Type B pancreatic cell (in vitro differentiated cells): ENCODE measurements at regions not wholly inside any gene's neighbourhood (a gene's known extent, or its start where the extent isn't known, plus 50 kb on each side); places are given as distances from the start of the nearest gene placed in this dataset.

Experiments used
- DNase-seq: peaks from one replicate; pipeline ENCODE4 v3.0.0; 2021; ENCODE audit warnings: mixed read lengths; ENCODE audit not compliant: unreplicated experiment; ENCODE audit errors: extremely low spot score
- H3K27ac Mint-ChIP-seq: 2 replicates; pipeline ENCODE4 v1.8.0; 2021; ENCODE audit warnings: mild to moderate bottlenecking, mixed read lengths
- H3K27me3 Mint-ChIP-seq: 2 replicates; pipeline ENCODE4 v1.8.0; 2021; ENCODE audit warnings: mixed read lengths
- H3K36me3 Mint-ChIP-seq: 2 replicates; pipeline ENCODE4 v1.8.0; 2021; ENCODE audit warnings: mixed read lengths
- H3K4me1 Mint-ChIP-seq: one replicate; pipeline ENCODE4 v1.8.0; 2021; ENCODE audit warnings: mixed read lengths; ENCODE audit not compliant: unreplicated experiment
- H3K4me3 Mint-ChIP-seq: 2 replicates; pipeline ENCODE4 v1.8.0; 2021; ENCODE audit warnings: mild to moderate bottlenecking, mixed read lengths
- H3K9me3 Mint-ChIP-seq: 2 replicates; pipeline ENCODE4 v1.8.0; 2021; ENCODE audit warnings: mixed read lengths
- TF ChIP-seq, protein P1 (sequence below): fragments of 200-600 bp; sonication (generic); conservative IDR thresholded peaks from 2 replicates; pipeline ENCODE4 v1.5.0; 2021; ENCODE audit warnings: antibody characterized with exemption, mild to moderate bottlenecking

DNA sequence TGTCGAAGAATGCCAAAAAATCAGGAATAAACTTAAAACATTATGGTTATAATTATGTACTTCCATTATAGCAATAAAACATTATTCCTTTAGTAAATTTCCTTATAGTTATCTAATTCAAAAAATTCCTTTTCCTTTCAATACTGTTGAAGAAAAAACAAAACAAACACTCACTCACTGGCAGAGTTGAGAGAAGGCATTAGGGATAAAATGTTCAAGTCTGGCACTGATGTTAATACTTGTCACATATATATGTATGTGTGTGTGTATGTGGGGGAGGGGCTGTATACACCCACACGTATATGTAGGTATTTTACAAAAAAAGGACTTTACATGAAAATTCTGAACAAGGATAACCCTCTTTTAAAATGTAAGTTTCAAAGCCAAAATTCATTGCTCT is 150.2 kb upstream of the MEOX2 start:
- peaks cover 2% of the 10 kb centered on the region for H3K27me3 Mint-ChIP-seq
- TF ChIP-seq, protein P1, sequence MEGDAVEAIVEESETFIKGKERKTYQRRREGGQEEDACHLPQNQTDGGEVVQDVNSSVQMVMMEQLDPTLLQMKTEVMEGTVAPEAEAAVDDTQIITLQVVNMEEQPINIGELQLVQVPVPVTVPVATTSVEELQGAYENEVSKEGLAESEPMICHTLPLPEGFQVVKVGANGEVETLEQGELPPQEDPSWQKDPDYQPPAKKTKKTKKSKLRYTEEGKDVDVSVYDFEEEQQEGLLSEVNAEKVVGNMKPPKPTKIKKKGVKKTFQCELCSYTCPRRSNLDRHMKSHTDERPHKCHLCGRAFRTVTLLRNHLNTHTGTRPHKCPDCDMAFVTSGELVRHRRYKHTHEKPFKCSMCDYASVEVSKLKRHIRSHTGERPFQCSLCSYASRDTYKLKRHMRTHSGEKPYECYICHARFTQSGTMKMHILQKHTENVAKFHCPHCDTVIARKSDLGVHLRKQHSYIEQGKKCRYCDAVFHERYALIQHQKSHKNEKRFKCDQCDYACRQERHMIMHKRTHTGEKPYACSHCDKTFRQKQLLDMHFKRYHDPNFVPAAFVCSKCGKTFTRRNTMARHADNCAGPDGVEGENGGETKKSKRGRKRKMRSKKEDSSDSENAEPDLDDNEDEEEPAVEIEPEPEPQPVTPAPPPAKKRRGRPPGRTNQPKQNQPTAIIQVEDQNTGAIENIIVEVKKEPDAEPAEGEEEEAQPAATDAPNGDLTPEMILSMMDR = no peak
- H3K4me1 Mint-ChIP-seq = peaks cover 21% of the 10 kb centered on the region
- no peaks in the 10 kb centered on the region for H3K9me3 Mint-ChIP-seq
- no peak overlapping the region for H3K27ac Mint-ChIP-seq
- no peak for DNase-seq
- H3K4me3 Mint-ChIP-seq = no peak overlapping the region
- no peaks in the 10 kb centered on the region for H3K36me3 Mint-ChIP-seq

DNA sequence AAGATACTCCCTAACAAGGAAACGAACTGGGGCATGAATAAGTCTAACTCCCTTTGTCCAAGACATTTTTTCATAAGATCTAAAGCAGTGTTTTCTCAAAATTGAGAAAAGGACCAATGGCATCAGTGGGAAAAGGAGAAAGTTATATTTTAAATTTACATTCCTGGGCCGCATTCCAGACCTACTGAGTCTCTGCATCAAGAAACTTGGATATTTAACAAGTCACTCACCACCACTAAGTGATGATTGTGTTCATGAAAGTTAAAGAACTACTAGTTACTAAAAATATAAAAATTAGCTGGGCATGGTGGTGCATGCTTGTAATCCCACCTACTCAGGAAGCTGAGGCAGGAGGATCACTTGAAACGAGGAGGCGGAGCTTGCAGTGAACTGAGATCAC is 149.6 kb upstream of the MEOX2 start:
- TF ChIP-seq, protein P1 = no peak
- Mint-ChIP-seq H3K27ac (no peak overlapping the region), H3K27me3 (peaks cover 4% of the 10 kb centered on the region), H3K9me3 (no peaks in the 10 kb centered on the region), H3K4me1 (peaks cover 21% of the 10 kb centered on the region), H3K36me3 (no peaks in the 10 kb centered on the region), H3K4me3 (no peak overlapping the region)
- no peak for DNase-seq

DNA sequence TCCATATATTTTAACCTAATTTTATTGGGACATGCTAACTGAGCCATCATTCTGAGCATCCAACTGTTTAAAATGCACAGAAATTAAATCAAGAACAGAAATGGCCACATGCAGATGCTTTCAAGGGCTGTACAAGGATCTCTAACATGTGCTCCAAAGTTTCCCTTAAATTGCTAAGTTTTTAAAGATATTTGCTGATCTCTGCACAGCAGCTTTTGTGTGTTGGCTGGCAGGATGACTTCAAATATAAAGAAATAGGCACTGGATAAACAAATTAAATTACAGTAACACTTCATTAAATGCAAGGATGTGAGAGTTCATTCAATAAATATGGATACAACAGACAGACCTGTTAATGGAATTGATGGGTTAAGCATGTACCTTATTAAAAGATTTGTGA is 148.0 kb upstream of the MEOX2 start:
- TF ChIP-seq, protein P1 = no peak
- H3K4me3 Mint-ChIP-seq = no peak overlapping the region

DNA sequence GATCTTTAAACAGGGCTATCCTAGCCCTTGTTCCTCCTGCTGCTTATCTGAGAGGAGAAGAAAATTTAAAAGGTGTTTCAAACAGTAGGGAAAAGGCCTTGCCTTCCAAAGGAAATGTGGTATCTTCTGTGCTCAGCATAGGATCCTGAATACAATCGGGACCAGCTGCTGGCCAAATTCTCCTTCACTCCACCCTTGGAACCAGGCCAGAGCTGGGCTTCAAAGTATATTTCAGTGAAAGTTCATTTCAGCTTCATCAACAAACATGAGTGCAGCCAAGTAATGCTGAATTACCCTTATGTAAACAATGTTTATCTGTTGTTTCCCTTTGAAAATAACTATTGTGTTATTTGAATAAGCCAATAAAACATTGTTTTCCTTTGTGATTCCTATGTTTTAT is 146.5 kb upstream of the MEOX2 start:
- no peak overlapping the region for H3K4me3 Mint-ChIP-seq
- H3K4me1 Mint-ChIP-seq = peaks cover 4% of the 10 kb centered on the region
- H3K9me3 Mint-ChIP-seq = no peaks in the 10 kb centered on the region
- TF ChIP-seq, protein P1 = no peak
- H3K27me3 Mint-ChIP-seq = peaks cover 4% of the 10 kb centered on the region
- H3K36me3 Mint-ChIP-seq = no peaks in the 10 kb centered on the region
- no peak overlapping the region for H3K27ac Mint-ChIP-seq
- DNase-seq = no peak

More for the DNA sequence above, 148.0 kb upstream of the MEOX2 start:
- Mint-ChIP-seq H3K4me1 (peaks cover 9% of the 10 kb centered on the region), H3K9me3 (no peaks in the 10 kb centered on the region), H3K27me3 (peaks cover 4% of the 10 kb centered on the region), H3K36me3 (no peaks in the 10 kb centered on the region), H3K27ac (no peak overlapping the region)
- DNase-seq = no peak

DNA sequence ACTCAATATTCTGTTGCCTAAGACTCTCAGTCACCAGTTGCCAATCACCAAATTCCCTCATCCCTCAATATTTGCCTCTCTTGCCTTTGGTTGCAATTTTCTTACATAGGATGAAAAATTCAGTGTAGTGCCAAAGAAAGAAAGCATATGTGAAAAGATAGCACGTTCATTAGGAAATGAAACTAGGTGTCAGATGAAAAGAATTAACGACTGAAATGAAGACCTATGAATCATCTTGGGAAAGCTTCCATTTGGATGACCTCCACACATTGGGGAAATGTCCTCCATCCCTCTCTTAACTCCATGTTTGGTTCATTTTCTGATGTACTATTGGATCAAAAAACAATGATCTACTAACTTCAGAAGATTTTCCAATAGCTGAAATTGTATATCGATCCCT is 145.1 kb upstream of the MEOX2 start:
- Mint-ChIP-seq H3K4me1 (peaks cover 4% of the 10 kb centered on the region), H3K27ac (no peak overlapping the region), H3K36me3 (no peaks in the 10 kb centered on the region), H3K27me3 (peaks cover 4% of the 10 kb centered on the region), H3K4me3 (no peak overlapping the region), H3K9me3 (no peaks in the 10 kb centered on the region)
- TF ChIP-seq, protein P1 = no peak
- no peak for DNase-seq

DNA sequence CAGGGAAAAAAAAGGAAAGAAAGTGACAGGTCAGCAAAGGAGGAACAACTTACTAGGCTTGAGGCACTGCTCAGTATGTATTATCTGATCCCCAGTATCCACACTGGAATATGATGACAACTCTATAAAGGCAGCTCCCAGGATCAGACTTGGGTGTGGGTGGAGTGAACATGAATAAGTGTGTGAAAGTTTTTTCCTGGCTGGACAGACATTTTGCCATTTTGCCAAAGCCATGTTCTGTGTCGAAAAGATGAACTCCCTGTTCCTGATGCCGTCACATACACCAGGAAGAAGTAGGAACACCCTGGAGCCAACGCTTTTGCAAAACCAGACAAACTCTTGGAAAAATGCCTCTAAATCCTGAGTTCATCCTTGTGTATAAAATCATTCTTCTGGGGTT is 143.2 kb upstream of the MEOX2 start:
- no peak for DNase-seq
- Mint-ChIP-seq H3K36me3 (no peaks in the 10 kb centered on the region), H3K4me3 (no peak overlapping the region), H3K9me3 (no peaks in the 10 kb centered on the region), H3K27me3 (peaks cover 4% of the 10 kb centered on the region), H3K27ac (no peak overlapping the region), H3K4me1 (peaks cover 4% of the 10 kb centered on the region)
- TF ChIP-seq, protein P1 = no peak
